Smooth muscle cell (in vitro differentiated cells): ENCODE measurements at regions not wholly inside any gene's neighbourhood (a gene's known extent, or its start where the extent isn't known, plus 50 kb on each side); places are given as distances from the start of the nearest gene placed in this dataset.

Experiments used
- DNase-seq: peaks from one replicate; lab custom pipeline; 2025; ENCODE audit not compliant: unreplicated experiment; lab: John Stamatoyannopoulos, UW
- H2AFZ ChIP-seq: fragments of 200-600 bp; sonication (generic); 2 replicates; pipeline ENCODE4 v1.6.0; 2016; ENCODE audit warnings: antibody characterized with exemption, low read depth, mild to moderate bottlenecking
- H3F3A ChIP-seq: fragments of 200-600 bp; sonication (generic); 2 replicates; pipeline ENCODE4 v1.6.0; 2017; ENCODE audit warnings: antibody characterized with exemption, low read depth
- H3K27ac ChIP-seq: fragments of 200-600 bp; sonication (generic); 2 replicates; pipeline ENCODE4 v1.5.1; 2016; ENCODE audit warnings: low read depth, mild to moderate bottlenecking
- H3K27me3 ChIP-seq: fragments of 200-600 bp; sonication (generic); 2 replicates; pipeline ENCODE4 v1.6.1; 2016; ENCODE audit warnings: low read depth, mild to moderate bottlenecking
- H3K36me3 ChIP-seq: fragments of 200-600 bp; sonication (generic); 2 replicates; pipeline ENCODE4 v1.5.1; 2016; ENCODE audit warnings: low read depth
- H3K4me1 ChIP-seq: fragments of 200-600 bp; sonication (generic); 2 replicates; pipeline ENCODE4 v1.5.1; 2016; ENCODE audit warnings: low read depth
- H3K4me2 ChIP-seq: fragments of 200-600 bp; sonication (generic); 2 replicates; pipeline ENCODE4 v1.6.0; 2016; ENCODE audit warnings: mild to moderate bottlenecking
- H3K4me3 ChIP-seq: fragments of 200-600 bp; sonication (generic); 2 replicates; pipeline ENCODE4 v1.5.1; 2016; ENCODE audit warnings: mild to moderate bottlenecking
- H3K79me2 ChIP-seq: fragments of 200-600 bp; sonication (generic); 2 replicates; pipeline ENCODE4 v1.6.0; 2016; ENCODE audit warnings: low read depth, mild to moderate bottlenecking
- H3K9ac ChIP-seq: fragments of 200-600 bp; sonication (generic); 2 replicates; pipeline ENCODE4 v1.6.0; 2016; ENCODE audit warnings: low read depth
- H3K9me3 ChIP-seq: fragments of 200-600 bp; sonication (generic); replicated peaks from 2 replicates; pipeline ENCODE4 v1.5.1; 2016; ENCODE audit warnings: low read depth
- H4K20me1 ChIP-seq: fragments of 200-600 bp; sonication (generic); 2 replicates; pipeline ENCODE4 v1.6.0; 2016; ENCODE audit warnings: low read depth
- WGBS: methylation state at CpG from one replicate; pipeline ENCODE4 v1.1.7; 2016; ENCODE audit warnings: low lambda C conversion rate; 5-methylcytosine and 5-hydroxymethylcytosine counted together
- TF ChIP-seq, protein P1 (sequence below): fragments of 200-600 bp; sonication (generic); IDR thresholded peaks from 2 replicates; pipeline ENCODE4 v1.5.1; 2017; ENCODE audit warnings: borderline replicate concordance, mild to moderate bottlenecking, antibody characterized with exemption; ENCODE audit not compliant: insufficient read depth, poor library complexity, severe bottlenecking

DNA sequence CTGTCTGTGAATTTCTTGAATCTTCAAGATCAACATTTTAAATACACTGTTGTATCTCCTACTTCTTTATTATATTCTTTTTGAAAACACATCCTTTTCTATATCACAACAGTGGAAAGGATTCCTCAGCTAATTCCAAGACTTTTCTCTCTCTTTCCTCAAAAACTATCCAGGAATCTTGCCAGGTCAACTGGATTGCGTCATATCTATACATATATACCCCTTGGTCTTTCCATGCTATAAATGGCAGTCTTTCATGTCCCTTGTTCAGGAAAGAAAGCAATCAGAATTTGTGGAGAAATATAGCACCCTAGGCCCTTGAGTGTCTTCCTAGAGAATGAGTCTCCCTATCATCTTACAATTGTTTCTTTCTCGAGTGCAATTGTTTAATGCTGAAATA is 149.0 kb downstream of the KCNA5 start:
- WGBS, result 94% methylated on average over 2 of the region's 2 CpGs
- Histone ChIP-seq H3F3A (no peaks in the 10 kb centered on the region), H3K79me2 (no peaks in the 10 kb centered on the region), H3K4me1 (no peaks in the 10 kb centered on the region), H3K27me3 (no peaks in the 10 kb centered on the region), H3K4me2 (peak overlapping the region; percentile 40), H3K27ac (no peak overlapping the region), H3K9me3 (no peaks in the 10 kb centered on the region), H3K36me3 (no peaks in the 10 kb centered on the region), H3K9ac (no peak overlapping the region), H4K20me1 (no peaks in the 10 kb centered on the region), H2AFZ (no peak overlapping the region), H3K4me3 (no peak overlapping the region)
- no peak for DNase-seq
- TF ChIP-seq, protein P1, sequence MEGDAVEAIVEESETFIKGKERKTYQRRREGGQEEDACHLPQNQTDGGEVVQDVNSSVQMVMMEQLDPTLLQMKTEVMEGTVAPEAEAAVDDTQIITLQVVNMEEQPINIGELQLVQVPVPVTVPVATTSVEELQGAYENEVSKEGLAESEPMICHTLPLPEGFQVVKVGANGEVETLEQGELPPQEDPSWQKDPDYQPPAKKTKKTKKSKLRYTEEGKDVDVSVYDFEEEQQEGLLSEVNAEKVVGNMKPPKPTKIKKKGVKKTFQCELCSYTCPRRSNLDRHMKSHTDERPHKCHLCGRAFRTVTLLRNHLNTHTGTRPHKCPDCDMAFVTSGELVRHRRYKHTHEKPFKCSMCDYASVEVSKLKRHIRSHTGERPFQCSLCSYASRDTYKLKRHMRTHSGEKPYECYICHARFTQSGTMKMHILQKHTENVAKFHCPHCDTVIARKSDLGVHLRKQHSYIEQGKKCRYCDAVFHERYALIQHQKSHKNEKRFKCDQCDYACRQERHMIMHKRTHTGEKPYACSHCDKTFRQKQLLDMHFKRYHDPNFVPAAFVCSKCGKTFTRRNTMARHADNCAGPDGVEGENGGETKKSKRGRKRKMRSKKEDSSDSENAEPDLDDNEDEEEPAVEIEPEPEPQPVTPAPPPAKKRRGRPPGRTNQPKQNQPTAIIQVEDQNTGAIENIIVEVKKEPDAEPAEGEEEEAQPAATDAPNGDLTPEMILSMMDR, result no peak

DNA sequence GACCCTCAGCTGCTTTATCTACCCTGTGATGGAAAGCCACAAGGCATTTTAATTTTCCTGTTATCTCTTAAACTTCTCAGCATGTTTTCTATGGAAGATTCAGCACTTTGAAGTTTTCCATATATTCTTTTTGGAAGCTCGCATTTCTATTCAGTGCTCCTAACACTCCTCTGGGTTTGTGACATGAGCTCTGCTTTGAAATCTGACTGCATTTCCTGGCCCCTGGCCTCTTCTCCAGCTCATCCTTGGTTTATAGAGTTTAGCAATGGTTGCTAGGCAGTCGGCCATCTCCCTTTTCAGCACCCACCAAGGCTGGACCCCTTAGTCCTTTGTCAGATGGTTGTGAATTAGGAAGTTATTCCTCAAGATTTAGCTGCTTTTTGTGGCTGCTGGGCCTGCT is 150.6 kb downstream of the KCNA5 start:
- TF ChIP-seq, protein P1, result no peak
- no peaks in the 10 kb centered on the region for H3F3A ChIP-seq
- H3K4me2 ChIP-seq, result no peak overlapping the region
- no peak overlapping the region for H3K4me3 ChIP-seq
- H4K20me1 ChIP-seq, result no peaks in the 10 kb centered on the region
- no peaks in the 10 kb centered on the region for H3K79me2 ChIP-seq
- 48% methylated on average over 2 of the region's 2 CpGs for WGBS
- no peak overlapping the region for H3K27ac ChIP-seq
- no peak for DNase-seq
- H3K9ac ChIP-seq, result no peak overlapping the region
- H3K27me3 ChIP-seq, result no peaks in the 10 kb centered on the region
- no peaks in the 10 kb centered on the region for H3K9me3 ChIP-seq
- H2AFZ ChIP-seq, result no peak overlapping the region
- H3K36me3 ChIP-seq, result no peaks in the 10 kb centered on the region
- H3K4me1 ChIP-seq, result no peaks in the 10 kb centered on the region

DNA sequence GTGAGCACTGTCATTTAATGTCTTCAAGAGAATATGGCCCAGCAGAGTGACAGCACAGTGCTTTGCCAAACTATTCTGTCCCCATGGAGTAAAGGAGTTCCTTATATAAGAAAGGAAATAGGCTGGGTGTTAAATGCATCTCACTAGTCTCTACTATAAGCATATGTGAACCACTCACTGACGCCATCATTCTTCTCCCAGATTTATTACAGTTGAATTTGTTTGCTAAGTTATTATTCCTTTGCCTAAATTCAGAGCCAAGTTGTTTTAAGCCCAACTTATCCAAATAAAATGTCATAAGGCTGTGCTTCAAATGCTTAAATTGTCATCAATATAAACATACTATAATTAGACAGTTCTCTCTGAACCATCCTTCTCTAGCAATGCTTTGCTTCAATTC is 151.6 kb downstream of the KCNA5 start:
- Histone ChIP-seq H3K27me3 (no peaks in the 10 kb centered on the region), H3K9me3 (no peaks in the 10 kb centered on the region), H3K79me2 (no peaks in the 10 kb centered on the region), H2AFZ (no peak overlapping the region), H3K27ac (no peak overlapping the region), H3F3A (no peaks in the 10 kb centered on the region), H3K36me3 (no peaks in the 10 kb centered on the region), H3K9ac (no peak overlapping the region), H3K4me2 (no peak overlapping the region), H3K4me1 (no peaks in the 10 kb centered on the region), H4K20me1 (no peaks in the 10 kb centered on the region), H3K4me3 (no peak overlapping the region)
- 94% methylated on average over 1 of the region's 1 CpG for WGBS
- DNase-seq, result no peak
- TF ChIP-seq, protein P1, result no peak

DNA sequence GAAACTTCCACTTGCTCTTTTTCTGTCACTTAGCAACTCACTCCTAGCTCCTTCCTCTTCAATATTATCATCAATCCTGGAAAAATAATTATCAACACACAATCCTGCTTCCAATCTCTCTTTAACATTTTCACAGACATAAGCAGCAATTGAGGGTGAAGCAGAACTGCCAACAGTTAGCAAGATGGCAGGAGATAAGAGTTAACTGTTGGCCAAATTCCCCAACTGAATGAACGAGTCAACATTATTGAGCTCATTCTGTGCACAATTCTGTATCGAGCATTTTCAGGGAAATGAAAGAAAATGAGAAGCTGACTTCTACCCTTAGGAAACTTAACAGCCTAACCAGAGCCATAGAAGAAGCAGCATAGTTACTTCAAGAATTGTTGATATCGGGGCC is 152.0 kb downstream of the KCNA5 start:
- DNase-seq, result no peak
- Histone ChIP-seq H3K4me1 (peaks cover 1% of the 10 kb centered on the region), H3F3A (no peaks in the 10 kb centered on the region), H3K36me3 (no peaks in the 10 kb centered on the region), H3K4me2 (no peak overlapping the region), H3K9me3 (no peaks in the 10 kb centered on the region), H3K79me2 (no peaks in the 10 kb centered on the region), H2AFZ (no peak overlapping the region), H4K20me1 (no peaks in the 10 kb centered on the region), H3K27ac (no peak overlapping the region), H3K27me3 (no peaks in the 10 kb centered on the region), H3K9ac (no peak overlapping the region), H3K4me3 (no peak overlapping the region)
- TF ChIP-seq, protein P1, result no peak
- WGBS, result 93% methylated on average over 3 of the region's 3 CpGs
